Liver (tissue), 8 donors: ENCODE measurements at regions not wholly inside any gene's neighbourhood (a gene's known extent, or its start where the extent isn't known, plus 50 kb on each side); places are given as distances from the start of the nearest gene placed in this dataset.

Experiments used
- DNase-seq: peaks from one replicate; pipeline ENCODE4 v3.0.0-alpha.2; 2017; ENCODE audit warnings: low spot score
- H3K27ac ChIP-seq, 2 donors: one replicate each; pipeline ENCODE4 v1.7.0; 2013; ENCODE audit warnings: inconsistent platforms in 2 of 2, low read length in 2 of 2, control low read depth in 1 of 2, low read depth in 1 of 2, mild to moderate bottlenecking in 1 of 2
- H3K27me3 ChIP-seq, 4 donors: one replicate each; pipeline versions ENCODE4 v1.6.1 to v1.7.0; 2013; ENCODE audit warnings: low read length in 3 of 4, inconsistent platforms in 1 of 4, mild to moderate bottlenecking in 1 of 4, moderate library complexity in 1 of 4; ENCODE audit not compliant: control insufficient read depth in 4 of 4, insufficient read depth in 4 of 4
- H3K36me3 ChIP-seq, 4 donors: one replicate each; pipeline versions ENCODE4 v1.6.1 to v1.7.0; 2013; ENCODE audit warnings: low read length in 3 of 4, mild to moderate bottlenecking in 3 of 4, low read depth in 1 of 4, moderate library complexity in 1 of 4; ENCODE audit not compliant: control insufficient read depth in 4 of 4, insufficient read depth in 3 of 4
- H3K4me1 ChIP-seq, 4 donors: one replicate each; pipeline versions ENCODE4 v1.6.1 to v1.7.0; 2013; ENCODE audit warnings: low read length in 3 of 4, mild to moderate bottlenecking in 3 of 4, moderate library complexity in 1 of 4; ENCODE audit not compliant: control insufficient read depth in 4 of 4, insufficient read depth in 4 of 4
- H3K4me3 ChIP-seq, 3 donors: one replicate each; pipeline versions ENCODE4 v1.6.1 to v1.7.0; 2013; ENCODE audit warnings: low read length in 3 of 3, control low read depth in 1 of 3, low read depth in 1 of 3, mild to moderate bottlenecking in 1 of 3
- H3K9ac ChIP-seq, 2 donors: one replicate each; pipeline ENCODE4 v1.7.0; 2013; ENCODE audit warnings: low read length in 2 of 2, mild to moderate bottlenecking in 2 of 2, moderate library complexity in 2 of 2, control low read depth in 1 of 2, low read depth in 1 of 2
- H3K9me3 ChIP-seq, 4 donors: one replicate each; pipeline versions ENCODE4 v1.6.1 to v1.7.0; 2013; ENCODE audit warnings: low read length in 3 of 4; ENCODE audit not compliant: control insufficient read depth in 4 of 4
- ATF3 ChIP-seq: IDR thresholded peaks from 2 replicates; pipeline ENCODE4 v1.6.1; 2016; ENCODE audit warnings: antibody characterized with exemption
- CTCF ChIP-seq: fragments of 150-350 bp; IDR thresholded peaks from 2 replicates; pipeline ENCODE4 v1.5.1; 2017; ENCODE audit warnings: improper control_type of control experiment, low read depth, low read length; ENCODE audit not compliant: missing input control
- EGR1 ChIP-seq, 2 donors: IDR thresholded peaks; 2 replicates each; pipeline ENCODE4 v1.6.1; 2016 to 2018; ENCODE audit warnings: antibody characterized with exemption in 2 of 2, low read depth in 2 of 2
- FOXA1 ChIP-seq: IDR thresholded peaks from 2 replicates; pipeline ENCODE4 v1.6.1; 2016; ENCODE audit warnings: antibody characterized with exemption
- FOXA2 ChIP-seq: IDR thresholded peaks from 2 replicates; pipeline ENCODE4 v1.6.1; 2016; ENCODE audit warnings: antibody characterized with exemption
- GABPA ChIP-seq, 2 donors: IDR thresholded peaks in 1 of 2; conservative IDR thresholded peaks in 1 of 2; 2 replicates each; pipeline ENCODE4 v1.6.1; 2016; ENCODE audit warnings: antibody characterized with exemption in 2 of 2, mild to moderate bottlenecking in 1 of 2, moderate library complexity in 1 of 2
- HNF4A ChIP-seq, 2 donors: conservative IDR thresholded peaks; 2 replicates each; pipeline ENCODE4 v1.6.1; 2016; ENCODE audit warnings: antibody characterized with exemption in 2 of 2, mild to moderate bottlenecking in 2 of 2
- MAX ChIP-seq: IDR thresholded peaks from 2 replicates; pipeline ENCODE4 v1.6.1; 2016; ENCODE audit warnings: antibody characterized with exemption
- NR2F2 ChIP-seq: IDR thresholded peaks from 2 replicates; pipeline ENCODE4 v1.6.1; 2016; ENCODE audit warnings: antibody characterized with exemption
- RAD21 ChIP-seq, 2 donors: IDR thresholded peaks; 2 replicates each; pipeline ENCODE4 v1.6.1; 2016; ENCODE audit warnings: antibody characterized with exemption in 2 of 2, mild to moderate bottlenecking in 2 of 2
- REST ChIP-seq: IDR thresholded peaks from 2 replicates; pipeline ENCODE4 v1.6.1; 2016; ENCODE audit warnings: antibody characterized with exemption, mild to moderate bottlenecking
- RXRA ChIP-seq, 2 donors: IDR thresholded peaks; 2 replicates each; pipeline ENCODE4 v1.6.1; 2017 to 2018; ENCODE audit warnings: antibody characterized with exemption in 2 of 2, mild to moderate bottlenecking in 1 of 2
- SP1 ChIP-seq: IDR thresholded peaks from 2 replicates; pipeline ENCODE4 v1.6.1; 2018; ENCODE audit warnings: antibody characterized with exemption, mild to moderate bottlenecking
- TAF1 ChIP-seq: conservative IDR thresholded peaks from 2 replicates; pipeline ENCODE4 v1.6.1; 2016; ENCODE audit warnings: antibody characterized with exemption, mild to moderate bottlenecking
- ZBTB33 ChIP-seq: IDR thresholded peaks from 2 replicates; pipeline ENCODE4 v1.6.1; 2016; ENCODE audit warnings: antibody characterized with exemption
- WGBS: extraction: QIAGEN DNeasy Blood & Tissue Kit; methylation state at CpG from one replicate; pipeline ENCODE4 v1.1.7; 2013; 5-methylcytosine and 5-hydroxymethylcytosine counted together
- donor health status: healthy.
- donor health status: healthy.
- donor health status: healthy.
- donor health status: healthy.
- donor health status: healthy.

GRCh38 chr11:134470238-134470637 is 58.2 kb upstream of the B3GAT1 start:
- H3K9ac ChIP-seq = no peak overlapping the region
- H3K4me1 ChIP-seq = peaks cover 5 to 26% (median 16%) of the 10 kb centered on the region in 4 donors
- H3K4me3 ChIP-seq = no peak overlapping the region
- H3K9me3 ChIP-seq = no peaks in the 10 kb centered on the region
- TF ChIP-seq RAD21 (IDR thresholded peaks at IDR 0.05) (no peak), GABPA (IDR thresholded peaks at IDR 0.05 in 1 of 2, conservative IDR thresholded peaks at IDR 0.05 in 1 of 2) (no peak), ATF3 (no peak), ZBTB33 (no peak), MAX (no peak), TAF1 (no peak), HNF4A (conservative IDR thresholded peaks at IDR 0.05) (no peak), REST (no peak), NR2F2 (no peak), RXRA (IDR thresholded peaks at IDR 0.05) (no peak), FOXA2 (no peak), FOXA1 (no peak), CTCF (no peak)
- no peaks in the 10 kb centered on the region for H3K27me3 ChIP-seq
- DNase-seq = no peak
- 97% methylated on average over 6 of the region's 6 CpGs for WGBS
- no peak overlapping the region for H3K27ac ChIP-seq
- H3K36me3 ChIP-seq = no peaks in the 10 kb centered on the region

GRCh38 chr11:134469627-134470026 is 57.6 kb upstream of the B3GAT1 start:
- Histone ChIP-seq H3K36me3 (no peaks in the 10 kb centered on the region), H3K27ac (no peak overlapping the region), H3K4me1 (peaks cover 5 to 26% (median 16%) of the 10 kb centered on the region in 4 donors), H3K9ac (no peak overlapping the region), H3K9me3 (no peaks in the 10 kb centered on the region), H3K4me3 (no peak overlapping the region), H3K27me3 (no peaks in the 10 kb centered on the region)
- no peak for DNase-seq
- WGBS = 74% methylated on average over 3 of the region's 3 CpGs
- TF ChIP-seq RXRA (IDR thresholded peaks at IDR 0.05) (no peak), ZBTB33 (no peak), REST (no peak), FOXA2 (no peak), TAF1 (no peak), CTCF (no peak), EGR1 (IDR thresholded peaks at IDR 0.05; ENCODE audit: low read depth in 2 of 2) (no peak), GABPA (IDR thresholded peaks at IDR 0.05 in 1 of 2, conservative IDR thresholded peaks at IDR 0.05 in 1 of 2) (no peak), RAD21 (IDR thresholded peaks at IDR 0.05) (no peak), SP1 (no peak)
